Spleen (tissue), 3 donors: ENCODE measurements at regions not wholly inside any gene's neighbourhood (a gene's known extent, or its start where the extent isn't known, plus 50 kb on each side); places are given as distances from the start of the nearest gene placed in this dataset.

ENCODE experiments used
- POLR2A ChIP-seq, 3 donors: fragments of 450-650 bp; IDR thresholded peaks; one replicate each; pipeline ENCODE4 v1.5.1; 2017; ENCODE audit warnings: antibody characterized with exemption in 3 of 3, mild to moderate bottlenecking in 1 of 3
- POLR2AphosphoS5 ChIP-seq, 3 donors: sonication (generic); formaldehyde crosslinking; IDR thresholded peaks; one replicate each; pipeline ENCODE4 v1.5.1; 2017; ENCODE audit warnings: antibody characterized with exemption in 3 of 3

DNA sequence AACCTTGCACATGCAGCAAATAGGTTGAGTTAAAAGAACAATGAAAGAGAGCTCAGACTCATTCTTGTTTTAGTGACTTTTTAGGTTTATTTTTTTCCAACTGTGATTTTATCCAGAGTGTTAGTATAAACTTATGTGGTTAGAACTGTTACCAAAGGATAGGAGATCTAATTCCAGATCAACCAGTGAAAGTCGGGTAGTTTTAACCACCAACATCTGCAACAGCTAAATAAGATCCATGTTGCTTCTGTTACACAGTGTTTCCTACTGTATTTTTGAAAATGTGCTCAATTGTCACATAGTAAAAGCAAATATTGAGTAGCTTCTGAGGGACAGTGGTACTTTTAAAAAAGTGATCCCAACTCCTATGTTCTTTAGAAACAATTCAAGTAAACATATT, 53.9 kb upstream of the ARGLU1 start:
- TF ChIP-seq POLR2AphosphoS5 (IDR thresholded peaks at IDR 0.05) (no peak), POLR2A (IDR thresholded peaks at IDR 0.05) (no peak)
